ENCODE measurements at regions not wholly inside any gene's neighbourhood (a gene's known extent, or its start where the extent isn't known, plus 50 kb on each side); places are given as distances from the start of the nearest gene placed in this dataset.

- Histone ChIP-seq H3K27me3 (no peaks in the 10 kb centered on the region), H3K4me3 (no peak overlapping the region), H3K27ac (no peak overlapping the region), H3K4me1 (no peaks in the 10 kb centered on the region), H3K36me3 (no peaks in the 10 kb centered on the region), H3K9me3 (no peaks in the 10 kb centered on the region)
- ATAC-seq (no peak), DNase-seq (no peak)
- TF ChIP-seq CTCF (IDR thresholded peaks at IDR 0.05): no peak
- intact Hi-C loops (cut with DNase I): no loop called here
These were observed 955.7 kb downstream of the SORCS3 start for GRCh38 chr10:105596749-105597148.

- no peaks in the 10 kb centered on the region for H3K4me1 ChIP-seq
- no peak for ATAC-seq
- TF ChIP-seq CTCF (IDR thresholded peaks at IDR 0.05): no peak
These were observed 953.2 kb downstream of the SORCS3 start for GRCh38 chr10:105594296-105594695.

GRCh38 chr10:105592468-105592867 is 951.4 kb downstream of the SORCS3 start:
- Histone ChIP-seq H3K4me1 (no peaks in the 10 kb centered on the region), H3K4me3 (no peak overlapping the region), H3K27me3 (no peaks in the 10 kb centered on the region), H3K36me3 (no peaks in the 10 kb centered on the region), H3K9me3 (no peaks in the 10 kb centered on the region), H3K27ac (no peak overlapping the region)
- TF ChIP-seq CTCF (IDR thresholded peaks at IDR 0.05): no peak
- ATAC-seq (no peak), DNase-seq (no peak)
- intact Hi-C loops (cut with DNase I): no loop called here

More at GRCh38 chr10:105594296-105594695, 953.2 kb downstream of the SORCS3 start:
- no peaks in the 10 kb centered on the region for H3K9me3 ChIP-seq
- no peak overlapping the region for H3K4me3 ChIP-seq
- no peaks in the 10 kb centered on the region for H3K27me3 ChIP-seq
- intact Hi-C loops (cut with DNase I): no loop called here
- no peaks in the 10 kb centered on the region for H3K36me3 ChIP-seq
- DNase-seq: no peak
- H3K27ac ChIP-seq: no peak overlapping the region

GRCh38 chr10:105586451-105587098 is 945.5 kb downstream of the SORCS3 start:
- no peak for TF ChIP-seq CTCF (IDR thresholded peaks at IDR 0.05)
- no peaks in the 10 kb centered on the region for H3K9me3 ChIP-seq
- ATAC-seq: no peak
- no peak for DNase-seq
- H3K36me3 ChIP-seq: no peaks in the 10 kb centered on the region
- H3K27me3 ChIP-seq: no peaks in the 10 kb centered on the region
- H3K4me3 ChIP-seq: no peak overlapping the region
- H3K27ac ChIP-seq: no peak overlapping the region
- intact Hi-C loops (cut with DNase I): no loop called here
- H3K4me1 ChIP-seq: no peaks in the 10 kb centered on the region

- Histone ChIP-seq H3K4me3 (no peak overlapping the region), H3K9me3 (no peaks in the 10 kb centered on the region), H3K27ac (no peak overlapping the region), H3K27me3 (no peaks in the 10 kb centered on the region), H3K36me3 (no peaks in the 10 kb centered on the region), H3K4me1 (no peaks in the 10 kb centered on the region)
- intact Hi-C loops (cut with DNase I): no loop called here
- DNase-seq (no peak), ATAC-seq (peak; percentile 57)
- no peak for TF ChIP-seq CTCF (IDR thresholded peaks at IDR 0.05)
These were observed 944.7 kb downstream of the SORCS3 start for GRCh38 chr10:105585753-105586152.

- ATAC-seq (no peak), DNase-seq (no peak)
- H3K36me3 ChIP-seq: no peaks in the 10 kb centered on the region
- no peak overlapping the region for H3K4me3 ChIP-seq
- intact Hi-C loops (cut with DNase I): no loop called here
- no peaks in the 10 kb centered on the region for H3K9me3 ChIP-seq
- no peak for TF ChIP-seq CTCF (IDR thresholded peaks at IDR 0.05)
- H3K27ac ChIP-seq: no peak overlapping the region
- no peaks in the 10 kb centered on the region for H3K27me3 ChIP-seq
- H3K4me1 ChIP-seq: no peaks in the 10 kb centered on the region
These were observed 944.1 kb downstream of the SORCS3 start for GRCh38 chr10:105585171-105585570.
